NCI-H128 (cell line): ENCODE measurements at regions not wholly inside any gene's neighbourhood (a gene's known extent, or its start where the extent isn't known, plus 50 kb on each side); places are given as distances from the start of the nearest gene placed in this dataset.
"Not testable (repeated sequence)": the region's sequence is repeated elsewhere in the genome, so short reads cannot be mapped to it uniquely, and the experiment has no call there.

Source experiments
- DNase-seq: peaks from one replicate; lab custom pipeline; 2025; ENCODE audit not compliant: unreplicated experiment; lab: John Stamatoyannopoulos, UW

DNA sequence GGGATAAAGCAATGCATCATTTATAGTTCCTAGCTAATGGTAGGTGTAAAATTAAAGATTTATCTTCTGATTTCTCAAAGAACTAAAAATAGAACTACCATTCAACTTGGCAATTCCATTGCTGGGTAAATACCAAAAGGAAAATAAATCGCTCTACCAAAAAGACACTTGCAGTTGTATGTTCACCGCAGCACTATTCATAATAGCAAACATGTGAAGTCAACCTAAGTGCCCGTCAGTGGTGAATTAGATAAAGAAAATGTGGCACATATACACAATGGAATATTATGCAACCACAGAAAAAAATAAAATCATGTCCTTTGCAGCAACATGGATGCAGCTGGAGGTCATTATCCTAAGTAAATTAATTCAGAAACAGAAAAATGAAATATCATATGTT is 192.8 kb upstream of the ADRA1D start:
- DNase-seq, result no peak

DNA sequence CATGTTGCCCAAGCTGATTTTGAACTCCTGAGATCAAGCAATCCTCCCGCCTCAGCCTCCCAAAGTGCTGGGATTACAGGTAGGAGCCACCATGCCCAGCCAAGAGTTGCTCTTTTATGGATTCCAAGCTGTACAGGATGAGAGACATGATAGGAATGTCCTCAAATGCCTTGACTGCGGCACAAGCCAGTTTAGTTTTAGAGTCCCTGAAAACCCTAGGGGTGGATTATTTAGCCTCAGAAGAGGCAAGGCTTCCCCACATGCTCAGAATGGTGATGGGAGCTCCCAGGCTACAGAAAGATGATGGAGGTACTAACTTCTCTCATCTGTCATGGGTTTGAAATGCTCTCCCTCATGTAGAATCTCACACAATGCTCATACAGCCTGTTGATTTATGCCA is 192.1 kb upstream of the ADRA1D start:
- no peak for DNase-seq

DNA sequence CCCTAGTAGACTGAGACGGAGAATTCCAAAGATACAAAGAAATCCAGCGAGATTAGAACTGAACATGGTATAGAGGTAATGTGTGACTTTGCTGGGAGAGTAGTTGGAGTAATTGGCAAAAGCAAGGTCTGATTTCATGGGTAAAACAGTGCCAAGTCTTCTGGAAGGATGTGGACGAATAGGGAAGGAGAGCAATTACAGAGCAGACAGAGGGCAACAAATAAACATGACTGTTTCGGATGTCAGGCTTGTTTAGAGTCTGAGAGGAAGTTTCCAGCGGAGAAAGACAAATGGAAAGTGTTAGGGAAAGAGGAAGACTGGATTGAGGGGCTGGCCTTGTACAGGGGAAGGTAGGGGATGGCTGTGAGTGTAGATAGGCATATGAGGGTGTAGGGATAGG is 190.4 kb upstream of the ADRA1D start:
- no peak for DNase-seq

DNA sequence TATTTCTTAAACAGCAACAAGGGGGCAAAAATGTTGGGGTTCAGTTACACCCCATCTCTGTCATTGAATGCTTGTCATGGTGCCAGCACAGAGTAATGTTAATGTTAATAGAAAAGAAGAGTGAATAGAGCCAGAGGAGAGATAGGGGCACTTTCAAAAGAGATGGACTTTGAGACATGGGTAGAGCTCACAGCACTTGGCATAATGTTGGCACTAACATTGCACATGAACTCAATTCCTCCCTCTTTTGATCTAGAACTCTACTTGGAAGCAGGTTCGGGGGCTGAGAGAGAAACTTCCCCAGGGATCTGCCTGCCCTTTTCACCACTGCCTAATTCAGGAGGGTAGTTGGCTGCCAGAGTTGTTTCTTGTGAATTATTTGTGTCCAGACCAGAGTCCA is 188.0 kb upstream of the ADRA1D start:
- no peak for DNase-seq

DNA sequence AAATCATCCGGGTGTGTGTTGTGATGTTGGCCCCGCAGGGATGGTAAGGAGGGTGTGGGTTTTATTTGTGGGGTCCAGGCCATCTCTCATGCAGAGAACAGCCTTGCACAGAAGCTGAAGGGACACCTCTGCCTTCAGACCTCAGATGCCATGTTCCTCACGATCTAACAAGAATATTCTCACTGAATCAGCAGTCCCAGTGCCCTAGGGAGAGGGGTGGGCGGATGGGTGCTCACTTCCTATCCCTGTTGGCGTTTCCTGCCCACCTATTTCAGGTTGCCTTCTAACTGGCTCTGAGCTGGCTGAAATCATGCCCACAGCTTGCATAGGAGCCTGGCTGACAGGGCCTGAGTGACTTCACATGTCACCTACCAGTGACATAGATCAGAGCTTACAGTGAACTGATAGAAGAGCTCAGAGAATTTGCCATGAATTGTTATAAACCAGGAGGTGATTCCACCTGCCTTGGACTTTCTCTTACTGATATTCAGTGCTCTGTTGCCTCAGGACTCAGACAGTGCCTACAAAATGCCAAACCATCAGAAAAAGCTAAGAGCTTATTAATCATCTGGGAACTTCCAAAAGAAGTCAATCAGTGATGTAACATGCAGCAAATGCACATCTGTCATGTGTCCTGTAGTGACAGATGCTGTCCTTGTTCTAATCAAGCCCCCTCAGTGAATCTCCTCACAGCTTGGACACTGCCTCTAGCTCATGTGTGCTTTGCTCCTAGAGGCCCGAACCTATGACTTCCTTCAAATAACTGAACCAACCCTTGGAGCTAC is 186.8 kb upstream of the ADRA1D start:
- no peak for DNase-seq

DNA sequence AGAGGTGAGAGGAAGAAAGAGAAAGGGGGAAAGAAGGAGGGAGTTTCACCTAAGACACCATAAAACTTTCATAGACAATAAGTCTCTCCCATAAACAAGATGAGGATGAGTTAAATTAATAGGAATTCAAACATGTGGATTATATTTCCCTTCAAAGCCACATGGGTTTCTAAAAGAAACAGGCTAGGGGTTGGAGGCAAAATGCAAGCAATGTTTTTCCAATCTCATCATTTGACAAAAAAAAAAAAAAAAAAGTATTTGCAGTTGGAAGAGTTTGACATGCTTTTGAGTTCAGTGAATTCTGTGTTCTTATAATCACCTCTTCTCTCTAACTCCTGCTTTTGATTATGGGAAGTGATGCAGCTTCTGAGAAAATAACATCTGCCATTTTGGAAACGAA is 186.1 kb upstream of the ADRA1D start:
- DNase-seq, result no peak

DNA sequence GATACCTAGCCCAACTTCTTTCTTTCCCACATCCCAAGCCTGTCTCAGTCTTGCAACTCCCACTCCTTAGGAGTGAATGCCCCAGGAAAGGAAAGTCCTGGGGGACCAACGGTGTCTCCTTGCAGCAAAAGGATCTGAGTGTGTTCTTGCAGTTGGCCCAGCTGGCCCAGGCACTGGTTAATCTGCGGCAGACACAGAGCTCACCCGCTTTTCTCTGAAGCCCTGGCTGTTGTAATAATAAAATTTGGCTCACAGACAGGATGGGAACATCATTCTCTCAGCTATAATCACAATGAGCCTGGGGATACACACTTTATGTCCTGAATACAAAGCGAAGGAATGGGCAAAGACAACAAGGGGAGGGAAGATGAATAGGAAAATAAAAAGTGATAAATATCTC is 185.6 kb upstream of the ADRA1D start:
- DNase-seq, result no peak

DNA sequence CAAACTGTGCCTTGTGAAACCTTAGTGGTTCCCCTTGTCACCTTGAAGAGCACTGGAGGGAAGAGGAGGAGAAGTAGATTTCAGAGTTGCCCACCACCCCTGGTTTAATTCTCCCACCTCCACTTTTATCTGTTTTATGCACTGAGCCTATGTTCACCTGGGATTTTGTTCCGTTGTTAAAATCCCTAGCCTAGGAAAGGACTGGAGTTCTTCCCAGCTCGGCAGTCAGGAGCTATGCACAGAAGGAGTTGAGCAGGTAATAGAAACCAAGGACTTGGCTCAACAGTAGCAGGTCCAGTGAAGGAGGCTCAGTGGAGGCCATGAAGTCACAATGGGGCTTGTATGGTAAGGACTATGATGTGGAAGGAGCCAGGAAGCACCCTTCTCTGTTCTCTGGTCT is 182.4 kb upstream of the ADRA1D start:
- no peak for DNase-seq

DNA sequence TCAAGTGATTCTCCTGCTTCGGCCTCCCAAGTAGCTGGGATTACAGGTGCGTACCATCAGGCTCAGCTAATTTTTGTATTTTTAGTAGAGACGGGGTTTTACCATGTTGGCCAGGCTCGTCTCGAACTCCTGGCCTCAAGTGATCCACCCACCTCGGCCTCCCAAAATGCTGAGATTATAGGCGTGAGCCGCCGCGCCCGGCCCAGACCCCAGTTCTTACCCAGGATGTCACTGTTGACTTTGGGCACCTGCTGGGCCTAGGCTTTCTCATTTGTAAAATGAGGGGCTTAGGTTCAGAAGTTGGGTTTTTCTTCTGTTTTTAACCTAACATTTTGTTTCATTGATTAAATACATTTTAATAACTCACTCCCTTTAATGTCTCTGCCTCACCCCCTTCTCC is 181.7 kb upstream of the ADRA1D start:
- DNase-seq, result not testable (repeated sequence)

DNA sequence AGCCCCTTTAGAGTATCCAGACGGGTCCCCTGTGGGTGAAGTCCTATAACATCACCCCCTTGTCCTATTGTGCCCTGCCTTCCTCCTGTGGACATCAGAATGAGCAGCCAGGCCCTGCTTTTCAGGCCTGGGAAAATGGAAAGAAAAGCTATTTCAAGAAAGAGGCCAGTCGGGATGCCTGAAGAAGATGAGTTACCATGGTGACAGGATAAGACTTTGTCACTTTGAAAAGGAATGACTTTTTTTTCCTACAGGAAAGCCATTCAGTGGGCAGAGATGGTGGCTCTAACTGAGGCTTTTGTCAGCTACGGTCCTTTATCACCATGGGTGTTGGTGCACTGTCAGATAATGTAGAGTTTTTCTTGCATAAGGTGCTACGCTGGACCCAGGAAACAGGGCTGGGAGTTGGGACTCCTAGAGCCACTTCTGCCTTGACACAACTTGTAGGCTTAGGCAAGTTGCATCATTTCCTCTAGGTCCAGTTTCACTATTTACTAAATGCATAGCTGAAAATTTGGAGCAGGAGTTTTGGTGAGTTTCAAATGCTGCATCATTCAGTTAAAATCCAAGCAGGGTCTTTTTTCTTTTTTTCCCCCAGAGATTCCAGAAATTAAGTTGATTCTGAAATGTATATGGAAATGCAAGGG is 179.0 kb upstream of the ADRA1D start:
- no peak for DNase-seq

DNA sequence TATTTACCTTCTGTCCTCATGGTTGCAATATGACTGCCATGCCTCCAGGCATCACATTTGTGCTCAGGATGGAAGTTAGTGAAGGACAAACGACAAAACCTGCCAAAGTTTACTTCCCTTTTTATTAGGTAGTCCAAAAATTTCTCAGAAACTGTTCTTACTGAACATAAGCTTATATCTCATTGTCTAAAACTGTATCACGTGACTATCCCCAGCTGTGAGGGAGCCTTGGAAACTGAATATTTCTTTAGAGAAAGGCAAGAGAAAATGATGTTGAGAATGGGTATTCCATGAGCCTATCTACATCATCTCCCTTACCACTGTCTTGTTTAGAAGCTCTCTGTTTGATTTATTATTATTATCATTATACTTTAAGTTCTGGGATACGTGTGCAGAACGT is 169.1 kb upstream of the ADRA1D start:
- DNase-seq, result no peak

DNA sequence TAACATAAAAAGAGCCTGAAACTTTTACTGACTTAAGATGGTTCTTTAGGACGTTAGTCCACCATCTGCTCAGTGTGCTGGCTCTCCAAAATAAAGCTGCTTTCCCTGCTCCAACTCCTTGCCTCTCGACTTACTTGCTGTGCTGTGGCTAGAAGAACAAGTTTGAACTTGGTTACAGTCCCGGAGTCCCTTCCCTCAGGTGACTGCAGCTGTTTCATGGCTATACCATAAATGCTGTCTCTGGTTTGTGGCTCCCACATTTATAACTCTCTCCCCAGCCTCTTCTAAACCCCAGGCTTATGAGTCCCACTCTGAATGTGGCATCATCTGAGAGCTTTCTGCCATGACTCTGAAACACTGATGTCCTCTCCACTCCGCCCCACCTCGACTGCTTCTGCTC is 166.2 kb upstream of the ADRA1D start:
- no peak for DNase-seq

DNA sequence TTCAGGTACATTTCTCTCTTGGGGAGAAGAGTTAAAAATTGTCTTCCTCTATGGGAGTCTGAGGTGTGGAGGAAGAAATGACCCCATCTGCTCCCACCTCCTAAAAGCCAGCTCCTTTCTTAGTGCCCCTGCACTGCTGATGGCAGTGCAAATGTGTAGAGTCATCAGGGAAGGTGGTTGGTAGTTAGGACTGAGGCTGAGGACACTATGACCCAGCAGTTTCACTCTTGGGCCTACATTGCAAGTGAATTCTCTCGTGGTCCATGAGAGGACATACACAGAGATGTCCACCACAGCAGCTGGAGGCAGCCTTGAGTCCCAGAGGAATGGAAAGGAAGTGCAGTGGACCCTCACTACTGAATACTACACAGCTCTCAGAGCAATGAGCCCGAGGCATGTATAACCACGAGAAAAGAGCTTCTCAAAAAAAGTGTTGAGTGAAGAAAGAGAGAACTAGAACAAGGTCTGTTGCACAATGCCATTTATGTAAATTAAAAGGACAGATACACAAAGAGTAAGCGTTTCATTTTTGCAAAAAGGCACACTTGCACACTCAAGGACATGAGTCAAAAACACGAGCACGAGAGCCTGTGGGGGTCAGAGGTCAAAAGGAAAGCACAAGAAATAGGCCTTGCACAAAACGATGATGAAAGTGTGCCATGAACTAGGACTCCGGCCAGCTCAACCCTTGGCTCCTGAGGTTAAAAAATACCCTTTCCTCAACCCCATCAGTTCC is 164.4 kb upstream of the ADRA1D start:
- no peak for DNase-seq

DNA sequence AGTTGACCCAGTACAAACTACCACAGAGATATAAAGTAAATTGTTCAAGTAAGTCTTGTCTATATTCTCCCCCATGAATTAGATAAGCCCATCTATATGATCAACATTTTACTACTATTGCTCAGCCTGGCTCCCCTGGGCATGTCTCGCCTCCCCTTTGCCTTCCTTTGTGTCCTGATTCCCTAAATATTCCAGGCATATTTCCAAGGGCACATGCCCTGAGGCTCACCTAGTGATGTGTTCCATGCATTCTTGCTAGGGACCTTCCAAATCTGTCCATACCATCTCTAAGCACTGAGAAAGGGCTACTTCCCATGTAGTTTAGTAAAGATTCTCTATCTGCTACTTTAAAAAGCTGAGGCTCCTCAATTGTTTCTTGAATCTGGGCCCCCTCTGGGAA is 163.1 kb upstream of the ADRA1D start:
- no peak for DNase-seq

DNA sequence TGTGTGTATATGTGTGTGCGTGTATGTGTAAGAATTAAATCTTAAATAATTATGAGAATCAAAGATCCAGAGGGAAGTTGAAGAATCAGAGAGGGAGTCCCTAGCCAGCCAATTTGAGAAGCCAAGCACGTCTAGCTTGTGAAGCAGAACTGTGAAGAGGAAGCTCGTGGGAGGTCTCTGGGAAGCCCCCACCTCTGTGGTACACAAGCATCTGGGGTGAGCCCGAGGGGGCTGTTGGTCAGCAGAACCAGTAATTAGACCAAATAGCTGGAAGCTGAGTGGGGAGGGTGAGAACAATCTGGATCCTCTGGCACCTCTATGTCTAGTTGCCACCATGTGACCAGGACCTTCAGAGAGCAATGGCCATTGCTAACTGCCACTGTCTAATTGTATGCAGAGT is 162.7 kb upstream of the ADRA1D start:
- DNase-seq, result no peak

DNA sequence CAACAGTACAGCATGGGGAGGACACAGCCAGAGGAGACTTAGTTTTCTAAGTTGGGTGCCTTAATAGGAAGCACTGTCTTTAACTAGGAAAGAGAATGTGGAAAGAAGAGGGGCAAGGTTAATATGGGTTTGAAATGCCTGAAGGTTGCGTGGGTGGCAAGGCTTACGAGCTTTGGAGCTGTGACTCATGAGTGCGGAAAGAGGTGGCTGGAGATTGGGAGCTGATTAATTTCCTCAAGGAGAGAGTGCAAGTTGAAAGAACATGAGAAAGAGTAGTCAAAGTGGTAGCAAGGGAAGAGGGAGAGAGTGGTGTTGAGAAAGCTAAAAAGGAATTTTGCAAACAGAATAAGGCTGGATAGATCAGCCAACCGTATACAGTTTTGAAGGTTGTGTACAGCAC is 157.5 kb upstream of the ADRA1D start:
- DNase-seq, result no peak

DNA sequence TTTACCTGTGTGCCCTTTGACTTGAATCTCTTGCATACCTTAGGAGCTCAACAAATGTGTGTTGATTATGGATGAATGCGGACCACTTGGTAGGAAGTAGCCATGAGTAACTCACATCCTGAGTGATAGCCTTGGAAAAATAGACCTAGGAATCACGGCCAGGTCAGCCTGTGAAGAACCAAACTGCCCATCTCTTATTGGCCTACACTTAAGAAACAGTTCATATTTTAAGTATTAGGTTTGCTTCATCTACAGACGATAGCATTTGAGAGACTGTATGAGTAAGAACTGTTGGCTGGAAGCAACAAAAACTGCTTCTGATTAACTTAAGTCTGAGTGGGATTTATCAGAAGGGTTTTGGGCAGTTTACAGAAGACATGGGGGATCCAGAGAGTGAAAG is 152.5 kb upstream of the ADRA1D start:
- DNase-seq, result no peak

DNA sequence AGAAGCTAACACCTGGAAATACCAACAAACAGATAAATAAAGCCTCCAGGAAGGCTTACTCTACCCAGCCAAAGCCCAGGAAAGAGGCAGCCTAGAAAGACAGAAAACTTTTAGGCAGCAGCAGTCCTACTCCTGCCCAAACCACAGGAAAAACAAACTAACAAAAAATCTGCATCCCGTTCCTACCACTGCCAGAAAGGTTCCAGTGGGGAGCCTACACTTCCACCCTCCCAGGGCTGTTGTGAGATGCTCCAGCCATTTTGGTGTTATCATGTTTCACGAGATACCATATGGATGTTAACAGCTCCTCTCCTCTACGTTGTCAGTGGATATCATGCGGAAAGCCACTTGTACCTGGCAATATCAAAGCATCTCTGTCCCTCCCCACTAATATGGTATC is 135.9 kb upstream of the ADRA1D start:
- no peak for DNase-seq

DNA sequence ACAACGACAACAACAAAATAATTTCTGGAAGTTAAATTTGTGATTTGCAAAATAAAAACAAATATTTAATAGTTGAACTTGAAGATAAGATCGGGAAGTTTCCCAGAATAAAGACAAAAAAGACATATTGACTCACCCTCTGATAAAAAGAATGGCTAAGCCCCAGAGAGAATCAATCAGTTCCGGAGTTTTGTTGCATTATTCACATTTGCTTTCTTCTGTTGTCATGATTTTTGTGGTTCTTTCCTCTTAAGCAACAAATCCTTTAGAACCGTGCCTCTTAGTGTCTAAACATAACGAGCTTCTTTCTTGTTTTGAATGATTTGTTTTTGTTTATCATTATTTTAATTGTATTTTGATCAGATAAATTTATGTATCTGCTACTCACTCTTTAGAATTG is 134.9 kb upstream of the ADRA1D start:
- DNase-seq, result no peak

DNA sequence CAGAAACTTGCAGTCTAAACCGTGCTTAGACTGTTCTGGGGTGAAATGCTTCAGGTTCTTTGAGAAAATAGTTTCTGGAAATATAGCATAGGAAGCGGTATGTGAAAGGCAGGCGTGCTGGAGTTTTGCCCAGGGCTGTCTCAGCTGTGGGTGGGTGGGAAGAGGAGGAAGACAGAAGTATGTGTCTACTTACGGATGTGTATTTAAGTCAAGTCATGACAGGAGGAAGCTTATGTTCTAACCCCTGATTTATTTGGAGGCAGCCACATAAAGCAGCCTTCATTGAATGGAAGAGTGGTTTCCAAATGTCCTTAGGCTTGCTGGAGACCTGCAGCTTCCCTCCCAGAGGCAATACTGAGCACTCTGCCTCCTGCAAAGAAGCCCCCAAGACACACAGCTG is 126.8 kb upstream of the ADRA1D start:
- DNase-seq, result no peak

DNA sequence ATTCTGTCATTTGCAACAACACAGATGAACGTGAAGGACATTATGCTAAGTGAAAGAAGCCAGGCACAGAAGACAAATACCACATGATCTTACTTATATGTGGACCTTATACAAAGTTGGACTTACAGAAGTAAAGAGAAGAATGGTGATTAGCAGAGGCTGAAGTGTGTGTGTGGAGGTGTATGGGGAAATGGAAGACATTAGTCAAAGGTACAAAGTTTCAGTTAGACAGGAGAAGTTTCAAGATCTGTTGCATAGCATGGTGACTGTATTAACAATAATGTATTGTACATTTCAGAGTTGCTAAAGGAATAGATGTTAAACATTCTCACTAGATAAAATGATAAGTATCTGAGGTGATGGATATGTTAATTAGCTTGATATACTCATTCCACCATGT is 124.4 kb upstream of the ADRA1D start:
- no peak for DNase-seq

DNA sequence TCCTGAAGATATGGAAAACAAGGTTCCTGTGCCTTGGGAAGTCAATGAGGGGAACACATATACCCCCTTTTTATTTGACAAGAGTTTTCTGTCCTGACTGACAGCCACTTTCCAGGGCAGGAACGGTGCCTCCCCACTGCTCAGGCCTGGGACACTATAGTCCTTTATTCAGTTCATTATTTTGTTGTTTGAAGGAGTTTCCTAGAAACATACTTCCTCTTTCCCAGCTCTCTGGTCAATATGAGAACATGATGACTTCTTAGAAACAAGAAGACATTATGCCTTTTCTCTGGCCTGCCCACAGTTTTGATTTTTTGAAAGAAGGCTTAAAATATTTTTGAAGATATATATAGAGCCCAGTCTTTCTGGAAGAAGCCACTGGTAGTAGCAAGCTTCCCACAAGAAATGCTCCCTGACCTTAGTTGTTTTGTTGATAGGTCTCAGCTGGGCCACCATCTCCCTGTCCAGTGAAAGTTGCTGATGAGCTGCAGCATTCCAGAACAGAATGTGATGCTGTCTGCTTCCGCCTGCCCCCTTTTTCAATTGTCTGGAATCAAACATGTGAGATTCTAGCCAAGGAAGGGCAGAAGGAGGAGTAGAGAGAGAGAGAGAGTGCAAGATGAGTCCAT is 122.7 kb upstream of the ADRA1D start:
- DNase-seq, result no peak
